HG03442 (cell line): ENCODE measurements at regions not wholly inside any gene's neighbourhood (a gene's known extent, or its start where the extent isn't known, plus 50 kb on each side); places are given as distances from the start of the nearest gene placed in this dataset.

Experiments
- ATAC-seq: cut with Tn5 transposase; IDR thresholded peaks from one replicate; pipeline ENCODE4 v1.9.1; 2021; ENCODE audit warnings: mild to moderate bottlenecking, moderate library complexity; ENCODE audit not compliant: unreplicated experiment

DNA sequence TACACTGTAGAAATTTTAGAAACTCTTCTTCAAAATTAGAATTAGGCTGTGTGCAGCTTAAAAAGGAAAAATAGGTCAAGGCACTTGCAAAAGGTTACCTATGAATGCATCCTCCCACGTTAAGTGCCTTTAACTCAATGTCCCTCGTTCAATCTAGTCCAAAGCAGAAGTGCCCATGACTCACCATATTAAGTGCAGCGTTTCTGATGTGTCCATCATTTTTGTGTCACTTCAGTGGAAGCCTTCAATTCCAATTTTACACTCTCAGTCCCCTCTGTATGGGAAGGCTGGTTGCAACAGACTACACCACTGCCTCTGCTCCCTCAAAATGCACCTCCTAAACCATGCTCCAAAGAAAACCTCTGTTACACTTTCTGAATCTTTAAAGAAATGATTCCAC is 53.4 kb downstream of the FOXB1 start:
- no peak for ATAC-seq

DNA sequence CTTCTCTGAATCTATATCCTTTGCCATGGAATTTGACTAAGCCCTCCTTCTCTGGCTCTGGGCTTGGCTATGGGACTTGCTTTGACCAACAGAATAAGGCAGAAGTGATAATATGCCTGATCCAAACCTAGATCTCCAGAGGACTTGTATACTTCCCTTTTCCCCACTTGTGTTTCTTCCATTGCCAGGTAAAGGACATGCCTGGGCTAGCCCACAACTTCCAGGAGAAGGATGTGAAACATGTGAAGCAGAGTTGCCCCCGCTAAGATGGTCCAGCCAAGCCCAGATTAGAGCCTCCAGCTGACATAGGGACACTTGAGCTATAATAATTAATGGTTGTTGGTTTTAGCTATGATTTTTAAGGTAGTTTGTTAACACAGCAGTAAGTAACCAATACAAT is 55.1 kb downstream of the FOXB1 start:
- no peak for ATAC-seq

DNA sequence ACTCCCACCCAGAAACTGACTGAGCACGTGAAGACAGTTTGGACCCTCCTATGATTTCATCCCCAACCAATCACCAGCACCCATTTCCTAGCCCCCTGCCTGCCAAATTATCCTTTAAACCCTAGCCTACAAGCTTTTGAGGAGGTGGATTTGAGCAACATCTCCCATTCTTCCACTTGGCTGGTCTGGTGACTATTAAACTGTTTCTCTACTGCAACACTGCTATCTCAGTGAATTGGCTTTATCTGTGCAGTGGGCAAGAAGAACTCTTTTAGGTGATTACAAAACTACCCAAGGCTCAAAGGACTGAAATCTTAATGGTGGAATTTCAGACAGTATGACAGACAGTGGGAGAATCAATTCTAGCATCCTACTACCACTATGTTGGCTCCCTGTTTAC is 57.6 kb downstream of the FOXB1 start:
- ATAC-seq, result no peak

DNA sequence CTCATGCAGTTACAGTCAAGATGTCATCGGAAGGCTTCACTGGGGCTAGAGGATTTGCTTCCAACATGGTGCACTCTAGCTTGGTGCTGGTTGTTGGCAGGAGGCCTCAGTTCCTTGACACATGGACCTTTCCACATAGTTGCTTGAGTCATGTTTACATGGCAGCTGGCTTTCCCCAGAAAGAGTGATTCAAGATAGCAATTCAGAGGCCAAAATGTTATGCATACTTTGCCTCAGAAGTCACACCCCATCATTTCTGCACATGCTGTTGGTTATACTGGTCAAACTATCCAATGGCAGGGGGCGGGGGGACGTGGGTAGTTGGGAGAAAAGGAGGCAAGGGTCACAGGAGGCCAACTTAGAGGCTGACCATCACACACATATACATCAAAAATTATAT is 58.7 kb downstream of the FOXB1 start:
- ATAC-seq, result no peak

DNA sequence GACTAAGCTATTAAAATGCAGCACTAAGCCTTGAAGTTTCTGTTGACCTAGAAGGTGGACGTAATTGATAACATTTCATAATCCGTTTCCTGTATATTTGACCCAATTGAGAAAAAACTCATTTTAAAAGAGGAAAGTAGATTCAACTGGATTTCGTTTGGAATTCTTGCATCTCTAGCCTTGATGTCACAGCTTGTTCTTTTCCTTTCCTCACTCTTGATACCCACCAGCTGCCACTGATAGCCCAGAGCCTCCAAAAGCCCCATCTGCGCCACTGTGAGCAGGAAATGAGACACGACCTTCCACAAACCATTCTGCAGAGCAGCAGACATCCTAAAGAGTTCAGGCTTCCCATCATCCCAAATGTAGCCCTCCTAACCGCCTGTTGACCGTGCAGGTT is 61.8 kb downstream of the FOXB1 start:
- ATAC-seq, result no peak

DNA sequence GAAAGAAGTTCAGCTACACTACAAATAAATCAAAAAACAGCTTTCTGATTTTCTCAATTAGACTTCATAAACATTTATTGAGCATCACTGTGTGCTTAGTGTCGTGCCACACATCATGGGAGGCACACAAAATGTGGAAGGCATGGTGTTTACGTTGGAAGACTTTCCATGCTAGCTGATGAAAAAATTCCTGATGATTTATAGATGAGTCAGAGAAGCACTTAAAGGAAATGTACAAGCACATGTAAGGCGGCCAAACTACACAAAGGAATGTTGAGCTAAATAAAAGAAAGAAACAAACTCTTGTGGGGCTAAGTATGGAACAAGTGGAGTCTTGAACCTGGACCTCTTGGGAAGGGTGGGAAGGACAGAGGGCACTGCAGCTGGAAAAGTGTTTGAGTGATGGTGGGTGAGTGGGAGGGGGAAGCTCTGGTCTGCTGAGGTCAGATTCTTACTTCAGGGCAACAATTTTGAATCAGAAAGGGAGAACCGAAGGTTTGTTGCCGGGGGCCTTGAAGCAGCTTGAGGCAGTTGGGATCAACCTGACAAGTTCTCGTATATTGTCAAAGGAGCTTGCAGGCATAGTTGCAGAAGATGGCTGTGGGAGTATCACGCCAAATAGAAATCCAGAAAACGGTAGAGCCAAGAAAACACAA is 66.9 kb downstream of the FOXB1 start:
- ATAC-seq, result no peak

DNA sequence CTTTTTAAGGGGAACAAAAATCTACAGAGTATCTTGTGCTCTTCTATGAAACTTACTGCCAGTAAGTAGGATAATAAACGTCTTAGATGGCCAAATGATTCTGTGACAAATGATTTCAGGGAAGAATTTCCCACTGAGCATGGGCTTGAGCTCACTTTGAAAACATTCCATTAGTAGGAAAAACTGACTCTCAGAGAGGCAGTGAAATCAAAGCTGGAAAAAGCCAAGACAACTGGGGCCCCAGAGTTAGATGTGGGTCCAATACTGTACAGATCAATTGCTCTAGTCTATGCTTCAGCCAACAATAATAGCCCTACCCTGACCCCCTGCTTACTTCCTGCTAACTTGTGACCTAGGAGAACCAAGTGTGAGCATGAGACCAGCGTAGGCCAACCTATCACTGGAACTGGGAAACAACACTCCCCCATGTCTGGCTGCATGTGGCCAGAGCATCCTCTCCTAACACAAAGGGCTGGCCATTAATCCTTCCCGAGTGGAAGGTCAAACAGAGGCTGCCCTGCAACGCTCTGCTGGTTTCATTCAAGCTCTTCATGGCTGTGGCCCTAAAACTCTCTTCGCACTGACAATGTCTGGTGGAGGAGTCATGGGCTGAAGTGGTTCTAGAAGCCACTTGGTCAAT is 68.8 kb downstream of the FOXB1 start:
- no peak for ATAC-seq

DNA sequence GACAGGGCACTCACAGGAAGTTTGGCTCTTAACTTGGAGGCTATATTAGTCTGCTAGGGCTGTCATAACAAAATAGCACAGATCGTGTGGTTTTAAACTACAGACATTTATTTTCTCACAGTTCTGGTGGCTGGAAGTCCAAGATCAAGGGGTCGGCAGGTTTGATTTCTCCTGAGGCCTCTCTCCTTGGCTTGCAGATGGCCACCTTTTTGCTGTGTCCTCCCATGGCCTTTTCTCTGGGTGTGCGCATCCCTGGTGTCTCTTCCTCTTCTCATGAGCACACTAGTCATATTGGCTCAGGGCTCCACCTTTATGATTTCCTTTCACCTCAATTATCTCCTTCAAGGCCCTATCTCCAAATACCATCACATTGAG is 69.3 kb downstream of the FOXB1 start:
- no peak for ATAC-seq

DNA sequence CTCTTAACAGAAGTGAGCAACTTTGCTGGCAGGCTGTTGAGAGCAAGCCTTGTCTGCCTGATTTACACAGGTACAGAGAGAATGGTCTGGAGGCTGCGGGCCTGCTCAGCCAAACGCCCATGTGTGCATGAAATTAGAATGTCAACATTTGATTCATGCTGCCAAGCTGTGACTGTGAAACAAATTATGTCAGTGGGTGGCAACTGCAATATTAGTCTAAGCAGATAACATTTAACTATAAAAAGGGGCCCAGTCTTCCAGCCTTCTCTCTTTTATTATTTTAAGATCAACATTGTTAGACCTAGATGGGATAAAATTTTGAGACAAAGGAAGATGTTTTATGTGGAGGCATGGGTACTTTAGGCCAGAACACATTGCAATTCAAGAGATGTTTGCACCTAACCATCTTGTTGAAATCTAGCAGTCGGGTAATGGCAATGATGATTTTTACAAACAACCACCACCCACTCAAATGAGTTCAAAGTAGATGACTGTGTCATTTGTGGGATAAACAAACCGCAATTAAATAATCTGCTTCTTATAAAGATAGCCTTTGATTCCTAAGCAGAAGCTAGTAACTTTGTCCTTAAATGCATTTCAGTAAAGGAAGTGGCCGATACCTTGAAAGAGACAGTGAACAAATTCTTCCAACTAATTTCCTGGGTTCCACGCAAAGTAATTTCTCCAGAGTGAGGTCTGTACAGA is 70.2 kb downstream of the FOXB1 start:
- ATAC-seq, result no peak

DNA sequence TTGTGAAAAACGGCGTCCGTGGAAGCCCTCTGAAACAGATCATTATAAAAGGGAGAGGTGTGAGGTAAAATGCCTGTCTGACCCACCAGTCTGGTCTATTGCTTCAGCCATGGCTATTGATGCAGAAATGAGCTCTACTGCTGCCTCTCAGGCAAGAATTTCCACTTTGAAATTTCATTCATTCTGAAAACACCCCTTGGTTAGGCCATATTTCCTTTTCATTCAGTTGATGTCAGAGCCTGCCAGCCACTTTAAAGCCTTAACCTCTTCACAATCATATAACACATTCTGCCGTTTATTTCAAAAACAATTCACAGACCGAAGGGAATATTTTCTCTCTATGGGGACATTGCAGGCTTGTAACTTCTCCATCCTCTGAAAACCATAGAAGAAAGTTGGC is 71.9 kb downstream of the FOXB1 start:
- ATAC-seq, result no peak

DNA sequence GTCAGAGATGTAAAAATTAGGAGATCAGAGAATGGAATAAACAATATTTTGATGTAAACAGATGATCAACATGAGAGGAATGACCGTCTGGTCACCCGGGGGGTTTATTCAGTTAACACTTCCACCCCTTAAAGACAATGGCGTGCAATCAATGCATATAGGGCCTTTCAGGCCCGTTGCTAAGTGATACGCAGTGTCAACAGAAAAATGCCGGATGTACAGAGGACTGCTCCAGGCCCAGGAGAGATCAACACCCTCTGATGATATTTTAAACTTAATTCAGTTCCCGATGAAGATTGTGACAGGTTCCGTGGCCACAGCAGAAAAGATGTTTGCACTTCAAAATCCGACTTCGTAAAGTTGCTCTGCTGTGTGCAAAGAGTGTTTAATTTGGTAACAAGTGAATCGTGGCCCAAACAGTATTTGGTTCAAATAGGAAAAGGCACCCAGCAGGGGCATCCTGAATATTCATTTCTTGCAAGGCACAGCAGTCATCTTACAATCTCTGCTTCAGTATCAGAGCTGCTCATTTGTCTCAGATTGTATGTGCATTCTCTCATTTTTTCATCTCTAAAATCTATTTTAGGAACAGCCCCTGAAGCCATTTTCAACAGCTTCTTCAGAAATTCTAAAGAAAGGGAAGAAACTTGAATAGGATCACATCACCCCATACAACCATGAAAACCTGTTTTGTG is 72.6 kb downstream of the FOXB1 start:
- ATAC-seq, result no peak

DNA sequence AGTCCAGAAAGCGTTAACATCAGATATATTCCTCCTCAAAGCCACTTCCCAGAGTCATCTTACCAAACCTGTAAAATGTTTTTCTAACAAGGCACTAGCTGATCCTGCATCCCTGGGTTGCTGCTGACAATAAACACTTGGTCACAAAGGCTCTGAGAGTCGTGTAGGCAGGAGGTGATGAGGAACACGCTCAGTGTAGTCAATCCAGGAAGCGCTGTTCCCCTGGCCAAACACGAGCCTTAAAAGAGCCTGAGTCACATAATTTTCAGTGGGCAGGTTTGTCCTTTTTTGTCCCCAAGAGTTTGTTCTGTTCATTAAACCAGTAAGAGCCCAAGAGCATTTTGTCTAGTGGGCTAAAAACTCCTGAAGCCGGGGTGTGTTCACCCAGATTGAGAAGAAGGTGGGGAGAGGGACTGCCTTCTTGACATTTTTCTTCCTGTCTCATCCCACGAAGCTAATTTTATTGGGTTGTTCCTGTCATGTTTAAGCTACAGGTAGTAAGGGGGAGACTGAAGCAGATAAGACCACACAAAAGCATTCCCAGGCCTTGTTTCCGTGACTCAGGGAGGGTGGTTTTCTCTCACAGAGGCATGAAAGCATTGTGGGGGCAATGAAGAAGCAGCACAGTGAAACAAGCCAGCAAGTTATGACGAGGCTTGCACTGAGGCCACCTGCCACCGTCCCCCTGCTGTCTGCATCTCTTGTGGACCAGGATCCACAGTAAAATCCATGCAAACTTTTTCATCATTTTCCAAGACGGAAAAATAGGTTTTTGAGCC is 73.7 kb downstream of the FOXB1 start:
- no peak for ATAC-seq

DNA sequence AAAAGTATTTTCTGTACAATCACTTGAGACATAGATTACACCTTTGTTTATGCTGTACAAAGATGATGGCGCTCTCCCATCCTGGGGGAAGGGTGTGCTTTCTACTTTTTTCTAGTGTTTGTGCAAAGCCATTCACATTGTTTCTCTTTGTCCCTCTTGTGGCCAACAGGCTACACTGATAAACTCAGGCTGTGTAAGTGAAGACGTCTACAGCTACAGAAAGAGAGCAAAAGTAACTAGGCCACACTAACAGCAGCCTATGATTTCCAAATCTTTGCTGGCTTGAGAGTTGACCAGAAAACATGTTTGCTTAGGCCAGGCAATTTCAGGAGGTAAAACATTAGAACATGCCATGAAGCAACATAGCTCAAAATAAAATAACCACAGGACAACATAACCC is 75.1 kb downstream of the FOXB1 start:
- no peak for ATAC-seq

DNA sequence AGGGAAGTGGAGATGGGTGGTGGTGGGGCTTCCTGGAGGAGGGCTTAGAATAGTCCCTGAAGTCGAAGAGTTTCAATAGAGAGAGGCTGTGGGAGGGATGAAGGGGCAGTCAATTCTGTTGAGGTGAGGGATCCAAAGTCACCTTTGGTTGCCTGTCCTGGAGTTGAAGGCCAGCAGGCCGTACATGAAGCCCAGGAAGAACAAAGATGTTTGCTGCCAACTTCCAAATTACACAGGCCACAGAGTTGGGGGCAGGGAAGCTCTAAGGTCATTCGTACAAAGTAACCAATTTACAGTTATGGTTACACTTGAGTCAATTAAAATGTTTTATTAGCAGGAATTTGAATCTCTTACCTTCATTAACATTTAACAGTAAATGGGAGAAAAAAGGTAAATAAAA is 77.9 kb downstream of the FOXB1 start:
- no peak for ATAC-seq

DNA sequence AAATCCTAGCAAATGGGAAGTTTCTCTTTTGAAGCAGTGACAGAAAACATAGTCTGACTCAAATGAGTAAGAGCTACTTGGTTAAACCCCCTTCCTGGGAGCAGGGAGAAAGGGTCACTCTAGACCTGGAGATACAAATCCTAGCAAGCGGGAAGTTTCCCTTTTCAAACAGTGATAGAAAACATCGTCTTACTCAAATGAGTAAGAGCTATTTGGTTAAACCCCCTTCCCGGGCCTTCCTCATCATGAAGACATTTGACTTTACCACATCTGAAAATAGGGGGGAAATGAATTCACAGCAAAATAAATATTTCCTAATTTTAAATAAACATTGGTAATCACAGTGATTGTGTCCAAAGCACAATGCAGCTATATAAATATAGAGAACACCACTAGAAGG is 79.2 kb downstream of the FOXB1 start:
- ATAC-seq, result no peak

DNA sequence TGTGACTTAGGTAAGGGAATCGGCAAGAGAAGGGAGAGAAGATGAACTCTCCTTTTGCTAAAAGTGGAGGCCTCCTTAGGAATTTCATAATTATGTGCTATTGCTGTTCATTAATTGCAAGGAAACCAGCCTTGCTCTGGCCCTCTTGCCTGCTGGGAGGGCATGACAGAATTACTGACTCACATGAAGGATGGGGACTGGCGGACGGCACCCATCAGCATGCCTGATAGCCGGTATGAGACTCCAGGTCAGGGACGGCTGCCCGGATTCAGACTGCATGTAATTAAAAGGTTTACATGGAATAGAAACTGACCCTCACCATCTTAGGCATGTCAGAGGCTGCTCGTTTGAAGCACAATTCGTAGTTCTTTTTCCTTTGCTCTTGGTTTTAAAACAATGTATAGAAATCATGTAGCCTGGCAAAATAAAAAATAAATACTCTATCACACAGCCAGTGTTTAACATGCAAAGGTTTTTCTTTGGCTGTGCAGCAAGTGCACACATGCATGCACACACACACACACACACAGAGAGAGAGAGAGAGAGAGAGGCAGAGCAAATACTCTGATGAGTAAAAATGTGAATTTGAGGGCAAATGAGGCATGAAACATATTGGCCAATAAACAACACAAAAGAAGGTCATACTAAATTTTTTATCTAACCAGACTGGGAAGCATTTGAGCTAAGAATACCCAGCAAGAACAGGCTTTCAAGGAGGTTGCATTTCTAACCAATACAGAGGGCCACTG is 82.7 kb downstream of the FOXB1 start:
- no peak for ATAC-seq

DNA sequence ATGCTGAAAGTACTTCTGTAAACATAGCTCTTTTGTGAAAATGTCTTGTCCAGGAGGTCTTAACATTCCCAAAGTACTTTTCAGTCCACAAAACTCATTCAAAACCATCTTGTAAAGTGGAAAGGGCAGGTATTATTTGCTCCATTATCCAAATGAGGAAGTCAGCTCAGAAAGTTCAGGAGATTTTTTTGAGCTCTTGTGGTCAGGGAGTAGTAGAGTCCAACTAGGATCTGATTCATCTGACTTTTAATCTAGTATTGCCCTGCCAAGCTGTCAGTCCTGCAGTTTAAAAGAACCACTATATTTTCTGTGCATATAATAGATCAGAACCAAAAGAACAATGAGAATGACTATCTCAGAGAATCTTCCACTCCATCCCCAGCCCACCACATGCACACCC is 83.5 kb downstream of the FOXB1 start:
- ATAC-seq, result no peak

DNA sequence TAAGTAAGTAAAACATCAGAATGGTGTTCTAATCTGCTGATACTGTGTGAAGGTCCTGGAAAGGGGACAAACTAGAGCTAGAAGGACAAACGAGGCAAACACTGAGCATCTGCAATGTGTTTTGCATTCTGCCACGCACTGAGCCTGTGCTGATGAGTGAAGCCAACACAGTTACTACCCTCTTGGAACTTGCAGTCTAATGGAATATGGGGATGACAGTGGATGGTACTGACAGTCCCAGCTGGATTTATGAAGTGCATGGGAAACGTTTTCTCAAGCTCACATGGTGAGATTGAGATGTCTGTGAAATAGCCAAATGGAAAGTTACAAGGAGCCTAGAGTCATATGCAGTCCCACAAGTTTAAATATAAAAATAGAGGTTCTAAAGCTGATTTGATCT is 86.6 kb downstream of the FOXB1 start:
- ATAC-seq, result no peak

DNA sequence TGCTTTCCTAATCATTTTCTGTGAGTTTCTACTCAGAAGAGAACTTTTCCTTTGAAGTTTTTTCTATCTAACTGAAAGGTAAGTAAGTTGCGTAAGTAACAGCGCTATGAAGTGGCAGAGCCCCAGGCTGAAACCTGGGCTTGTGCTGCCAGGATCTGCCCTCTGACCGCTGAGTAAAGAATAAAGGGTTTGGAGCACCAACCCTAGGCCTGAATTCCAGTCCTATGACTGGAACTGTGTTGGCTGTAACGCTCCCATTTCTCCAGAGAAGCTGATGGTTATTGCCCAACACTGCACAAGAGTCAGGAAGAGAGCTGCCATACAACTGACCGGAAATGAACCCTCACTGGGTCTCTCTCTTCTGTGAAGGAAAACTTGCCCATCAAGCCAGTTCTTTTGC is 87.0 kb downstream of the FOXB1 start:
- no peak for ATAC-seq

DNA sequence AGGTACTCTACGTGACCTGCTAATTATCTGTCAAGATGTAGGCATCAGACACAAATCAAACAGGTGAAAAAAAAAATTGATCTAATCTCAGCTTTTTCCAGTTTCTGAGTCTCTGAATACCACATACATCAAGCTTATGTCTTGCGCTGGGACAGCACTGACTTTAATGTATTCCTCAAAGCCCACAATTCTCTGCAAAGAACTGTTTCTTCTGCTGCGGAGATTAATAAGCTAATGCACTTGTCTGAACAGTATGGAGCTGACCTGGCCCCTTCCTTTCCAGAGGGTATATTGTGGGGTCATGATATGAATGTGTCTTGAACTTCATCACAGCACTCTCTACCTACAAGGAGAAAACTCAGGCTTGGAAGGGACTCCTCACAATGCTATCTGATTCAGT is 87.8 kb downstream of the FOXB1 start:
- no peak for ATAC-seq
